CD4-positive, alpha-beta T cell treated with Interleukin-12 subunit alpha and Interleukin-12 subunit beta, for 1 hour (primary cell): ENCODE measurements at regions not wholly inside any gene's neighbourhood (a gene's known extent, or its start where the extent isn't known, plus 50 kb on each side); places are given as distances from the start of the nearest gene placed in this dataset.

Experiments
- DNase-seq: peaks from one replicate; pipeline ENCODE4 v3.0.0-alpha.2; 2020

DNA sequence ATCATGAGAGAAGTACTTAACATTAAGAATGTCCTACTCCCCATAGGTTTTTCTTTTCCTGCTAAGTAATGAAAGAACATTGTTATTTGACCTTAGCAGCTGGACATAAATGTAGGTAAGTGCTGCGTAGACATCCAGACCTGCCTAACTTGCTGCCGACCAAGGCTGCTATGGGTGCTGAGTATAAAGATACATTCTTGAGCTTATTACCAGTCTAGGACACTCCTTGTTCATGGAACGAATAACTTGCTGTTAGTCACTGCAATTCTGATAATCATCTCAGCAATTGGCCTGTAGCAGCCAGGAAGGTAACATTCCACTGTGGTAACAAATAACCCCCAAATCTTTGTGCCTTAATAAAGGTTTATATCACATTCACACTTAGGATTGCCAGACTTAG lies 478.1 kb downstream of the VRK1 start:
- no peak for DNase-seq

- DNase-seq = peak; percentile 4
Observed at GRCh38 chr14:97276573-97276972, 479.4 kb downstream of the VRK1 start.

DNA sequence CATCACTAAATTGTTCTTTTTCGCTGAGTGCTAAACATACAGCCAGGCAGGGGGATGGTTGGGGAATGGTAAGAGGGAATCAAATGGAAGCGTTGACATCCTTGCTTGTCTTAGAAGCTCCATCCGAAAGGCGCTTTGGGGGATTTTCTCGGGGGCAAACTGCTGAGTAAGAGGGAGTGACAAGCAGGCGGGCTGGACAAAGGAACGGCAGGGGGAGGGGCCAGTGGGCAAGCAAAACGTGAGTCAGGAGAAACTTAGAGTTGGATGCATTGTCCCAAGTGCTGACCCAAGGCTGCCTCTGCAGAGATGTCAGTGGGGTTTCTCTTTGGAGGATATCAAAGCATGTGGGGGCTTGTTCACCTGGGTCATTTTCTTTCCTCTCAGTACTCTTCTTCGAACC lies 480.5 kb downstream of the VRK1 start:
- DNase-seq = no peak

DNA sequence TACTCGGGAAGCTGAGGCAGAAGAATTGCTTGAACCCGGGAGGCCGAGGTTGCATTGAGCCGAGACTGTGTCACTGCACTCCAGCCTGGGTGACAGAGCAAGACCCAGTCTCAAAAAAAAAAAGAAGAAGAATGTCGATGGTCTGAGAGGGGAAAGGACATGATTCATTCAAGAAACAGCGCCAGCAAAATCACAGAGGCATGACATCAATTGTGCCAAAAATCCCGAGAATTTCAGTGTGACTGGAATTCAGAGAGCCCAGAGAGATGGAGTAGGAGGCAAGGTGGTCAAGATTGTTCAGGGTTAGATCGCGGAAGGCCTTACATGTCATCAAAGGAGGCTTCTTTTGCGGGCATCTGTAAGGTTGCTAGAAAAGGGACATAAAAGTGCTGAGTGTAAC lies 483.3 kb downstream of the VRK1 start:
- no peak for DNase-seq

DNA sequence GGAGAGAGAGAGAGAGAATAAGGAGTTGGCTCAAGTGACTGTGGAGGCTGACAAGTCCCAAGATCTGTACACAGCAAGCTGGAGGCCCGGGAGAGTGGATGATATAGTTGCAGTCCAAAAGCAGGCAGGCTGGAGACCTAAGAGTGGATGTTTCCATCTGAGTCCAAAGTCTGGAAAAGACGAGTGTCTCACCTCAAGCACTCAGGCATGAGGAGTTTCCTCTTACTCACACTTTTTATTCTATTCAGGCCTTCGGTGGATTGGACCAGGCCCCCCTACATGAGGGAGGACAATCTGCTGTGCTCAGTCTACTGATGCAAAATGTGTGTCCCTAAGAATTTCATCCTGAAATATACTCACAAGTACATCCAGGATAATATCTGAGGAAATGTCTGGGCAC lies 484.6 kb downstream of the VRK1 start:
- DNase-seq = no peak

- no peak for DNase-seq
Observed at GRCh38 chr14:97282210-97283004, 485.2 kb downstream of the VRK1 start.

- DNase-seq = no peak
Observed at GRCh38 chr14:97283005-97283403, 485.8 kb downstream of the VRK1 start.

DNA sequence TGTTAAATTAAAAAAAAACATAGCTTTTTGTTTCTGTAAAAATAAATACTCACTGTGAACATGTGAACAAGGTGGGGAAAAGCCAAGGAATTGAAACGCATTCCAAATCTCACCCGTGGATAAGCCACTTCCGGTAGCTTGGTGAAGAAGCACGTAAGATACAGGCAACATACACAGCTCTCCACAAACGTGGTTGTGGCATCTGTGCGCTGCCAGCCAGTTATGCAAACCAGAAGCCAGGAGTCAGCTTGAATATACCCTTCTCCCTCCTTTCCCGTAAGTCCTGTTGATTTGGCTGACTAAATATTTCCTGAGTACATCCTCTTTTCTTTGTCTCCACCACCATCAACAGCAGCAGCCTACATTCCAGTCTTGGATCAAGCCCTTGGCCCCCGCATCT lies 486.2 kb downstream of the VRK1 start:
- no peak for DNase-seq

DNA sequence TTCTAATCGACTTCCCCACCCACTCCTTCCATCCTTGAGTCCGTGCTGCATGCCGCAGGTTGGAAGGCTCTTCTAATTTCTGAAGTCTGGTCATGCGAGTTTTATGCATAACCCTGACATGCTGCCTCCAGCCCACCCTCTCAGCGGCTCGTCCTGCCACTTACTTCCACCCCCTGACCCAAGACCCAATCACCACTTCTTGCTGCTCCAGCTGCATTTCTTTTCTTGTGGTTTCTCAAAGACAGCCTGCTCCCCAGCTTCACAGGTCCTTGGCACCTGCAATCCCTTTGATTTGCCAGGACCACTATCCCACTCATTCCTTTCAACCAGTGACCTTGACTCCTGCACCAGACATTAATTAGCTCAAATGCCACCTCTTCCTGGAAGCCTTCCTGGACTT lies 486.7 kb downstream of the VRK1 start:
- no peak for DNase-seq

- DNase-seq = no peak
Observed at GRCh38 chr14:97287956-97288355, 490.8 kb downstream of the VRK1 start.

DNA sequence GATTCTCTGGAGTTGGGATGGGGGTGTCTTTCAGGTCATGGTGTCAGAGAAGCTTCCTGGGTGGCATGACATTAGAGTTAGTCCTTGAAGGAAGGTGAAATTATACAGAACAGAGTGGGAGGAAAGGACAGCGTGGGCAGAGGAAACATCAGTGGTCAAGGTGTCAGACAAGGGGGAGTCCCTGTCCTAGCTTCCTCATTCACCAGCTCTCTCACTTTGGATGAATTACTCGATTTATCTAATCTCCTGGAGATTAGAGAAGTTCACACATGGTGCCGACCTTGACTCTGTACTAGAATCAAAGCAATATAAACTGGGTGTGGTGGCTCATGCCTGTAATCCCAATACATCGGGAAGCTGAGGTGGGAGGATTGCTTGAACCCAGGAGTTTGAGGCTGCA lies 492.9 kb downstream of the VRK1 start:
- no peak for DNase-seq

GRCh38 chr14:97290977-97291376 lies 493.8 kb downstream of the VRK1 start:
- DNase-seq = no peak

DNA sequence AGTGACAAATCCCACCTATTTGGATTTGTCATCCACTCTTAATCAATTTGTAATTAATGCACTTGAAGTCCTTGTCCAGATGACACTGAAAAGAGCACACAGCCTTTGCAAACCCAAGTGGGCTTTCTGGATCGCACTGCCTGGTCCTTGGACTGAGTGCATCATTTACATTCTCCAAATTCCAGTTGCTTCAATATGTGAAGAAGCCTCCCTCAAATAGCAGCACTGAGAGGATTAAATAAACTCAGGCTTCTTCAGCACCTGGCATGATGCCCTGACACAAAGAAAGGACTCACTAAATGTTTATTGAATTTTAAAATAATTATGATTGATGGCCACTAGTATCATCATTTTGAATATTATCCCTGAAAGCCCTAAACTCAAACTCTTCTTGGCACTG lies 496.5 kb downstream of the VRK1 start:
- DNase-seq = no peak

DNA sequence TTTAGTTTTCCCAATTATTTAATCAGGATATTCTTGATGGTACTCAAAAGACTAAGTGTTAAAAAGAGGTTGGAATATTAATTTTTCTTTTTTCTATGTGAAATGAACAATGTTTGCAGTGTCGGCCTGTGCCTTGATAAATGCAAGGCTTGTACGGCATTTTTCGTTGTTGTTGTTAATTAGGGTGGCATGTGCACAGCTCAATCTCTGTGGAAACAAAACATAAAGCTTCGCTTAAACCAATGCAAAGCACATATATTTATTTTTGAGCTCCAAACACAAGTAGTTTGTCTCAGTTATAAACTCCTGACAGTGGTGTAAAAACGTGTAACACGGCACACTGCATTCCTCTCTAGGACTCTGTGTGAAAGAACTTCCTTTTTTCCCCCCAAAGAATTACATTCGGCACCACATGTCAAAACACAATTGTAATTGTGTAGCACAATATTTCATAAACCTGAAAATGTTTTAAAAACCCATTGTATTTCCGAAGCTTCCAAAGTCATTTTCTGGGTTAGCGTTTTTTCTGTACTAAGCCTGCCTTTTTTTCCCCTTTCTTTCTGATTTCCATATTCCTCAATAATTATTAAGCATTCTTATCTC lies 498.0 kb downstream of the VRK1 start:
- DNase-seq = no peak

DNA sequence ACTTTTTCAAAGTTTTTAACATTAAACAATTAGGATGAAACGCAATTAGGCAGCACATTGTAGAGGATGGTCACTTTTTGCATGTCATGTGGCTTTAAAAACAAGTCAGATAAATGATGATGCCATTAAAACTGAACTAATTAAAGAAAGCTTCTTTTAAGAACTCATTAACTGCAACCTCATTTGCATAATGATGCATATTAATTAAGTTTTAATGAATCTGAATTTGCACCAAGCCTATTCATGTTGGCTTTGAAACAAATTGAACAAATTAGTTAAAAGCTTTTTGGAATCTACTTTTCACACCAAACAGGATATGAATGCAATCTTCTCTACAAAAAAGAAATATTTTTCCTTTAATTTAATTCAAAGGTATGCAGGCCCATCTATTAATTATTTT lies 499.0 kb downstream of the VRK1 start:
- no peak for DNase-seq

GRCh38 chr14:97297100-97297499 lies 499.9 kb downstream of the VRK1 start:
- DNase-seq = no peak

GRCh38 chr14:97298331-97298730 lies 501.1 kb downstream of the VRK1 start:
- DNase-seq = no peak

DNA sequence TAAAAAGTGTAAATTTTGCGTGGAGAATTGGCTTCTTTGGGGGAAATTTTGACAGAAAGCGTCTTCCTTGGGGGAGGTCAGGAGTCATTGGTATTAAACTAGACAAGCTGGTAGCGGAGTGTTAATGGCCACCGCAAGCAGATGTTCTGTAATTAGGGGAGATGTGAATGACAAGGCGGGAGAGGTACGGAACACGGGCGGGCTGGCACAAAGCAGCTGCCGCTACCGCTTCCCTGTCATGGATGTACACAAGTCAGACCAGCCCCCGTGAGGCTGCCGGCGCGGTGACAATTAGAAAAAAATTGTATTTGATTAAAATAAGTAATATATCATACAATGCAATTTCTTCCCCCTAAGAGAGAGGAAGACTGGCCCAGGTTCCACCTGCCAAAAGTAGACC lies 501.6 kb downstream of the VRK1 start:
- no peak for DNase-seq

DNA sequence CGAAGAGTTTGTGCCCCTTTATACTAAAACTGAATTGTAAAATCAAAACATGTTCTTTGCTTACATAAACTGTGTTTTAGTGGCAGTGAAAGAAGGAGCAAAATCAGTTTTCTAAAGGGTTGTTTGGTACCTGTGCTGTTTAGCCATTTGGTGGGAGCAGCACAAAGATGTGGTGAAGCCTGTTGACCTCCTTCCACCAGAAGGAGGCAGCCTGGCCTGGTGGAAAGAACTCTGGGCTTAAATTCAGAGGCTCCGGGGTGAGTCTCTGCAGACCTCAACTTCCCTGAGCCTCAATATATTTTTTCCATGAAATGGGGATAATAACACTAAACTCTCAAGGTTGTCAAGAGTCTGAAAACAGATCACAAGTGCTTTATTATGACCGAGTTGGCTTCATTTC lies 502.5 kb downstream of the VRK1 start:
- peak; percentile 47 for DNase-seq

DNA sequence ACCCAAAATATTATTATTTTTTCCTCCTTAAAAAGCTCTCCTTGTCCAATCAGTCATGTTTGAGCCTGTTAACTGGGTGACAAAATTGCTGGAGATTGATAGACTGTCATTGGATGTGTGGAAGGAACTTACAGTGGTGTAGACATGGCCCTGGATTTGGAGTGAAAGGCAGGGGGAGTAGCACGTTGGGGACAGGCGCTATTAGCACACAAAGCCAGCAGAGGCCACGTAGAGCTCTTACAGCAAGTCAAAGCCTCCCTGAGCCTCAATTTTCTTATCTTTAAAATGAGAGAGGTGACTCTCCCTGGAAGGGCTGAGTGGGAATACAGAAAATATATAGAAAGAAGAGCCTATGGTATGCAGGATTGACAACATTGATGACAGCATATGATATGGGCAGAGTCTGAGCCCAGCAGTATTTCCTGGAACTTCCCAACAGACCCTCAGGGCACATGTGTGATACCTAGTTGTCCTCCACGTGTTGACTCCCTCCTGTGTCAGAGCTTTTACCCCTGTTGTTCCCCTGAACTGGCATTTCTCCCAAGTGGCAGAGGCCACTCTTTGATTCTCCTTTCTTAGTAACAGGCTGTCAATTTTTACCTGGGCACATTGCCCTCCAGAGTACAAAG lies 504.9 kb downstream of the VRK1 start:
- no peak for DNase-seq

- no peak for DNase-seq
Observed at GRCh38 chr14:97306133-97306759, 509.1 kb downstream of the VRK1 start.

- DNase-seq = no peak
Observed at GRCh38 chr14:97306760-97307246, 509.6 kb downstream of the VRK1 start.

DNA sequence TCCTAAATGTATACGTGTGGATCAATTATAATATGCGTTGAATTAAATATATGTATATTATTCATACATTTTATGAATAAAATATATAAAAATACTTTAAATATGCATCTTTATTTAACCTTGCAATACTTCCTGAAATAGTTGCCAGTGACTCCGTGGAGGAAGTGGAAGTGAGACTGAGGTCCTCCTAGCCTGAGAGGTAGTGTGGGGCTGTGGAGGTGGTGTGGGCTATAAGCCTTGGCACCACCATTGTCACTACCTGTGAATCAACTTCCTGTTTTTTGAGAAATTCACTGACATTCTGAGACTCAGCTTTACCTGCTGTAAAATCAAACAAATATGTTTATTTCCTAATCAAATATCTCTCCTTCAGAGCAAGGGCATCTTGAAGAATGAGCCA lies 514.2 kb downstream of the VRK1 start:
- DNase-seq = no peak

- no peak for DNase-seq
Observed at GRCh38 chr14:97312910-97313309, 515.7 kb downstream of the VRK1 start.
